H1 (cell line): ENCODE measurements at regions not wholly inside any gene's neighbourhood (a gene's known extent, or its start where the extent isn't known, plus 50 kb on each side); places are given as distances from the start of the nearest gene placed in this dataset.

Experiments
- CTCF ChIA-PET: fragments of 300-600 bp; sonication (Branson Sonifier 250); formaldehyde crosslinking; loops from one replicate; lab custom pipeline; 2021; ENCODE audit not compliant: partially characterized antibody; lab: Charles Lee
- POLR2A ChIA-PET: fragments of 300-600 bp; sonication (Branson Sonifier 250); formaldehyde crosslinking; loops from one replicate; lab custom pipeline; 2021; ENCODE audit warnings: inconsistent platforms; ENCODE audit not compliant: partially characterized antibody; lab: Charles Lee
- DNase-seq, 2 experiments: peaks; one replicate each; pipeline versions ENCODE4 v3.0.0 to v3.0.0-alpha.2; 2010 to 2022; ENCODE audit warnings: low spot score in 2 of 2, low read depth in 1 of 2, mixed read lengths in 1 of 2
- FAIRE-seq: peaks from 2 replicates; lab custom pipeline; 2011; peaks lifted over from hg19 to GRCh38; lab: Jason Lieb, UNC
- H2AFZ ChIP-seq: 2 replicates; pipeline ENCODE4 v1.8.1; 2012; ENCODE audit warnings: low read length, inconsistent platforms
- H2AK5ac ChIP-seq: 2 replicates; pipeline ENCODE4 v1.6.1; 2013; ENCODE audit warnings: low read depth, low read length
- H2BK120ac ChIP-seq: replicated peaks from 2 replicates; pipeline ENCODE3; 2013; ENCODE audit warnings: low read depth, low read length, inconsistent platforms
- H2BK12ac ChIP-seq: 2 replicates; pipeline ENCODE4 v1.6.1; 2013; ENCODE audit warnings: low read depth, low read length
- H2BK15ac ChIP-seq: 2 replicates; pipeline ENCODE4 v1.6.1; 2013; ENCODE audit warnings: low read length
- H2BK20ac ChIP-seq: 2 replicates; pipeline ENCODE4 v1.6.1; 2013; ENCODE audit warnings: low read length
- H2BK5ac ChIP-seq: 2 replicates; pipeline ENCODE4 v1.6.1; 2013; ENCODE audit warnings: low read depth, low read length
- H3K14ac ChIP-seq: 2 replicates; pipeline ENCODE4 v1.6.1; 2013; ENCODE audit warnings: inconsistent platforms; ENCODE audit not compliant: insufficient read length
- H3K18ac ChIP-seq: 2 replicates; pipeline ENCODE4 v1.6.1; 2013; ENCODE audit warnings: low read length; ENCODE audit errors: extremely low read depth
- H3K23ac ChIP-seq: 2 replicates; pipeline ENCODE4 v1.6.1; 2013; ENCODE audit warnings: inconsistent platforms; ENCODE audit not compliant: insufficient read length
- H3K23me2 ChIP-seq: 2 replicates; pipeline ENCODE4 v1.6.1; 2013; ENCODE audit warnings: low read depth, low read length
- H3K27ac ChIP-seq: 2 replicates; pipeline ENCODE4 v1.6.1; 2011; ENCODE audit warnings: low read depth, low read length, inconsistent platforms
- H3K27me3 ChIP-seq, 4 experiments: replicated peaks in 1 of 4; 1 replicate in 1 of 4; 2 replicates in 3 of 4; pipeline versions ENCODE4 v1.6.1 to v1.8.1; 2011 to 2013; ENCODE audit warnings: low read length in 3 of 4, mild to moderate bottlenecking in 3 of 4, inconsistent platforms in 2 of 4, mixed read lengths in 2 of 4, moderate library complexity in 1 of 4; ENCODE audit not compliant: control insufficient read depth in 3 of 4, insufficient read depth in 3 of 4; ENCODE audit errors: extremely low read depth in 1 of 4
- H3K36me3 ChIP-seq, 4 experiments: 2 replicates each; pipeline versions ENCODE4 v1.6.1 to v1.8.1; 2011 to 2013; ENCODE audit warnings: mild to moderate bottlenecking in 4 of 4, low read length in 3 of 4, moderate library complexity in 2 of 4, control low read depth in 1 of 4, inconsistent platforms in 1 of 4; ENCODE audit not compliant: insufficient read depth in 4 of 4, control insufficient read depth in 2 of 4
- H3K4ac ChIP-seq: replicated peaks from 2 replicates; pipeline ENCODE3; 2013; ENCODE audit warnings: low read length, low read depth, mixed read lengths, inconsistent platforms; ENCODE audit not compliant: insufficient read length
- H3K4me1 ChIP-seq, 4 experiments: replicated peaks in 1 of 4; 1 replicate in 1 of 4; 2 replicates in 3 of 4; pipeline versions ENCODE4 v1.6.1 to v1.8.1; 2011 to 2013; ENCODE audit warnings: low read length in 3 of 4, inconsistent platforms in 2 of 4, mixed read lengths in 1 of 4; ENCODE audit not compliant: insufficient read depth in 4 of 4, control insufficient read depth in 3 of 4
- H3K4me2 ChIP-seq, 2 experiments: 2 replicates each; pipeline versions ENCODE4 v1.6.1 to v1.8.1; 2011 to 2013; ENCODE audit warnings: low read depth in 2 of 2, low read length in 2 of 2, control low read depth in 1 of 2, inconsistent platforms in 1 of 2, mild to moderate bottlenecking in 1 of 2; ENCODE audit not compliant: insufficient read depth in 1 of 2
- H3K4me3 ChIP-seq, 4 experiments: fragments of 200-600, 300-600 bp in 1 of 4; sonication (generic), shearing (Covaris generic), sonication (Bioruptor Twin) in 1 of 4; 2 replicates each; pipeline versions ENCODE4 v1.5.1 to v1.8.1; 2011 to 2016; ENCODE audit warnings: low read length in 4 of 4, low read depth in 3 of 4, control low read depth in 2 of 4, inconsistent platforms in 2 of 4, mild to moderate bottlenecking in 2 of 4, mixed read lengths in 1 of 4, moderate library complexity in 1 of 4; ENCODE audit not compliant: insufficient read depth in 2 of 4; ENCODE audit errors: extremely low read depth in 1 of 4
- H3K56ac ChIP-seq: replicated peaks from 2 replicates; pipeline ENCODE3; 2013; ENCODE audit warnings: low read depth, mild to moderate bottlenecking, mixed read lengths, low read length, inconsistent platforms; ENCODE audit not compliant: insufficient read length
- H3K79me1 ChIP-seq: 2 replicates; pipeline ENCODE4 v1.6.1; 2013; ENCODE audit warnings: low read depth, low read length, control low read depth
- H3K79me2 ChIP-seq, 2 experiments: 2 replicates each; pipeline versions ENCODE4 v1.6.1 to v1.8.1; 2012 to 2013; ENCODE audit warnings: low read length in 2 of 2, mild to moderate bottlenecking in 2 of 2, inconsistent platforms in 1 of 2; ENCODE audit not compliant: insufficient read depth in 2 of 2, control insufficient read depth in 1 of 2
- H3K9ac ChIP-seq, 4 experiments: replicated peaks in 1 of 4; 1 replicate in 1 of 4; 2 replicates in 3 of 4; pipeline versions ENCODE4 v1.6.1 to v1.8.1; 2011 to 2013; ENCODE audit warnings: low read depth in 3 of 4, low read length in 3 of 4, control low read depth in 2 of 4, mild to moderate bottlenecking in 2 of 4, moderate library complexity in 2 of 4, inconsistent platforms in 1 of 4; ENCODE audit errors: extremely low read depth in 1 of 4
- H3K9me3 ChIP-seq, 2 experiments: 2 replicates each; pipeline versions ENCODE4 v1.6.1 to v1.8.1; 2012 to 2013; ENCODE audit warnings: mild to moderate bottlenecking in 2 of 2, moderate library complexity in 2 of 2, control low read depth in 1 of 2, inconsistent platforms in 1 of 2, low read depth in 1 of 2, low read length in 1 of 2, mixed read lengths in 1 of 2; ENCODE audit not compliant: insufficient read depth in 2 of 2
- H4K20me1 ChIP-seq, 2 experiments: replicated peaks in 1 of 2; 2 replicates each; pipeline versions ENCODE3 to v1.8.1; 2011 to 2013; ENCODE audit warnings: inconsistent platforms in 2 of 2, low read length in 2 of 2, mild to moderate bottlenecking in 1 of 2; ENCODE audit not compliant: insufficient read depth in 2 of 2, control insufficient read depth in 1 of 2
- H4K5ac ChIP-seq: 2 replicates; pipeline ENCODE4 v1.6.1; 2013; ENCODE audit warnings: low read length, low read depth, mixed read lengths, inconsistent platforms; ENCODE audit not compliant: insufficient read length
- H4K8ac ChIP-seq: 2 replicates; pipeline ENCODE4 v1.8.0; 2013; ENCODE audit warnings: mild to moderate bottlenecking, moderate library complexity, low read length, inconsistent platforms; ENCODE audit not compliant: insufficient read depth; ENCODE audit errors: extremely low read depth
- H4K91ac ChIP-seq: replicated peaks from 2 replicates; pipeline ENCODE3; 2013; ENCODE audit warnings: low read length, mixed read lengths, inconsistent platforms; ENCODE audit not compliant: insufficient read length
- ASH2L ChIP-seq: fragments of 200-600, 300-600 bp; sonication (generic); IDR thresholded peaks from one replicate; pipeline ENCODE4 v1.7.1; 2017; ENCODE audit warnings: low read length
- BACH1 ChIP-seq: IDR thresholded peaks from 2 replicates; pipeline ENCODE4 v1.6.1; 2012; ENCODE audit warnings: low read length, improper control_type of control experiment
- BRCA1 ChIP-seq: IDR thresholded peaks from 2 replicates; pipeline ENCODE4 v1.6.1; 2012; ENCODE audit warnings: low read depth, low read length, improper control_type of control experiment
- MAFK ChIP-seq: IDR thresholded peaks from 2 replicates; pipeline ENCODE4 v1.6.1; 2012; ENCODE audit warnings: low read depth, mild to moderate bottlenecking, improper control_type of control experiment, low read length
- SP4 ChIP-seq: IDR thresholded peaks from 2 replicates; pipeline ENCODE4 v1.6.1; 2012; ENCODE audit warnings: low read length, inconsistent platforms
- TBP ChIP-seq: IDR thresholded peaks from 2 replicates; pipeline ENCODE4 v1.6.1; 2011; ENCODE audit warnings: low read depth, low read length, improper control_type of control experiment
- WGBS, 2 experiments: shearing (Covaris generic) in 1 of 2; methylation state at CpG; one replicate each; pipeline versions ENCODE4 v1.1.6 to v1.1.7; 2013 to 2015; ENCODE audit warnings: low lambda C conversion rate in 2 of 2, mixed read lengths in 2 of 2, inconsistent platforms in 1 of 2, low coverage in 1 of 2, missing lambda C conversion rate in 1 of 2; ENCODE audit not compliant: insufficient replicate concordance in 2 of 2, insufficient coverage in 1 of 2, insufficient read length in 1 of 2; ENCODE audit errors: extremely low coverage in 1 of 2, missing lambda C conversion rate in 1 of 2; 5-methylcytosine and 5-hydroxymethylcytosine counted together

- Histone ChIP-seq H3K9me3 (no peaks in the 10 kb centered on the region), H4K20me1 (no peaks in the 10 kb centered on the region), H2BK5ac (no peak overlapping the region), H4K5ac (no peak overlapping the region), H3K23me2 (no peaks in the 10 kb centered on the region), H3K4me2 (no peak overlapping the region), H3K79me2 (no peaks in the 10 kb centered on the region), H2BK20ac (no peak overlapping the region), H3K36me3 (no peaks in the 10 kb centered on the region), H2AK5ac (no peak overlapping the region), H3K56ac (no peak overlapping the region), H3K79me1 (no peaks in the 10 kb centered on the region), H2BK120ac (no peak overlapping the region), H3K27me3 (no peaks in the 10 kb centered on the region), H2BK15ac (no peak overlapping the region), H3K18ac (no peak overlapping the region; the same call in 1 of the 2 replicates), H3K9ac (no peak overlapping the region), H4K8ac (no peak overlapping the region), H3K23ac (no peak overlapping the region), H4K91ac (no peak overlapping the region), H3K27ac (no peak overlapping the region), H2BK12ac (no peak overlapping the region), H3K4me1 (peaks cover 0 to 5% (median 4%) of the 10 kb centered on the region in 4 experiments; a peak in 6 of 7 replicates), H3K4me3 (no peak overlapping the region), H3K14ac (no peak overlapping the region)
- POLR2A ChIA-PET, result no interaction called here
- DNase-seq (no peak), FAIRE-seq (no peak)
- CTCF ChIA-PET, result interaction anchor here (0.6 to 1.6 kb wide), 6 partner anchors 8 to 562 kb away, joined by 3 to 4 read pairs (median 3); no protein-coding TSS in a partner anchor
- 92% methylated on average over 15 of the region's 15 CpGs; no CpG with 5 or more reads in 1 of the 2 experiments for WGBS, 2 experiments
- no peak for TF ChIP-seq ASH2L
- no peak for TF ChIP-seq BACH1
- no peak for TF ChIP-seq BRCA1
- no peak for TF ChIP-seq TBP
- no peak for TF ChIP-seq MAFK
- no peak for TF ChIP-seq SP4
- TF ChIP-seq, all 59 proteins: peak for 0
- no peak overlapping the region for H3K4ac ChIP-seq
- H2AFZ ChIP-seq, result no peak overlapping the region
These were observed 153.4 kb upstream of the PTCH1 start for GRCh38 chr9:95670122-95670521.
